HG02759 (cell line): ENCODE measurements at regions not wholly inside any gene's neighbourhood (a gene's known extent, or its start where the extent isn't known, plus 50 kb on each side); places are given as distances from the start of the nearest gene placed in this dataset.

ENCODE experiments used
- ATAC-seq: cut with Tn5 transposase; IDR thresholded peaks from one replicate; pipeline ENCODE4 v1.9.1; 2021; ENCODE audit warnings: mild to moderate bottlenecking, moderate library complexity; ENCODE audit not compliant: unreplicated experiment

DNA sequence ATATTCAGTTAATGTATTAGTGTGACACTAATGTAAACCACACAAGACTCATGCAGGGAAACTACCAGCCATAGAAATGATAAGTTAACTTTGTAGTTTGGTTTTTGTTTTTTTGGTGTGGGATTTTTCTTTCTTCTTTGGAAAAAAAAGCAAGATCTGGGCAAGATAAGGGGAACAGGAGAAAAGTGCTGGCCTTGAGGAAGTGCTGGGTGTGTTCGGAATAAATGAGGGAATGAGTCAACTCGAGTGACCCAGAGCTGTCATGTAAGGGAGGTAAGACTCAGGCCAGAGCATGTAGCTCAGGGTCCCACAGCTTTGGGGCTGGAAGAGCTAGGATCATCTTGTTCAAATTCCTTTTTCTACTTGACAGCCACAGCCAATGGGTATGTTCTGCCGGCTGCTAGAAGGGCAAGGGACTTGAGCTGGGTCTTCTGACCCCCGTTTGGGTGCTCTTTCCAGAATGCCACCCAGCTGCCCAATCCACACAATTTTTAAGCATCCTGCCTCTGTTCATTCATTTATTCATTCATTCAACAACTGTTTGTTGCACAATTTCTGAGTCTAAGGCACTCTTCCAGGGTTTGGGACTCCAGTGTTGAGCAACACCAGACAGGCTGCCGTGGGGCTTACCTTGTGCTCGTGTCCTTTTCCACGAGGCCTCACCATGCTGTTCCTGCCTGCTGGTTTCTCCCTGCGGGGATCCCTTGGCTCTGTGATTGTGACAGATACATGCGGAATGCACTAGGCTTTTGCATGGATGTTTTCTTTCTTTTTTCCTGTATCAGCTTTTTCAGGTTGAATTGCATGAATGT, 54.5 kb downstream of the CLDN34 start:
- no peak for ATAC-seq

DNA sequence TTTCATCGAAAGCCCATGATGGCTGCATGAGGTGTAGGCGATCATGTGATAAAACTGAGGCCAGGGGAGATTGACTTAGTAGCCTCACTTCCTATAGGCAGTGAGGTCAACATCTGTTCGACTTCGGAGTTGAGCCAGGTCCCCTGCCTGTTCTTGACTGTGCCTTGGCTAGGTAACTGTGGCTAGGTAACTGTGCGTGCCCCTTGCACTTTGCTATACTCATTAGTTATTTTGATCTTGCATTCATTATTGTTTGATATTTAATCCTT, 55.0 kb downstream of the CLDN34 start:
- ATAC-seq, result no peak

DNA sequence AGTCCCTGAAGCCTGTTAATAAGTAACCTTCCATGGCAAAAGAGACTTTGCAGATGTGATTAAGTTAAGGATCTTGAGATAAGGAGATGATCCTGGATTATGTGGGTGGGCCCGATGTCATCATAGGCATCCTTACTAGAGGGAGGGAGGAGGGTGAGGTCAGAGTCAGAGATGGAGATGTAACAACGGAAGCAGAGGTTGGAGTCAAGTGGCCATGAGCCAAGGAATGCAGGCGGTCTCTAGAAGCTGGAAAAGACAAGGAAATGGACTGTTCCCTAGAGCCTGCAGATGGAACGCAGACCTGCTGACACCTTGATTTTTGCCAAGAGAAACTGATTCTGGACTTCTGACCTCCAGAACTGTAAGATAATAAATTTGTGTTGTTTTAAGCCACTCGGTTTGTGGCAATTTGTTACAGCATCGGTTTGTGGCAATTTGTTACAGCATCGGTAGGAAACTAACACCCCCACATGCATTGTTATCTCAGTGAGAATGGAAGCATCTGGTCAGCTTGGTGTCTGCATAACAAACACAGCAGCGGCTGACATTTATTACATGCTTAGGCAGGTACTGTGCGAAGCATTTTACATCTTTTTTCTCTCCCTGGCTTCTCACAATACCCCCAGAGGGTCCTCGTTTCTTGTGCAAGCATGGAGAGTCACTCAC, 55.6 kb downstream of the CLDN34 start:
- no peak for ATAC-seq

DNA sequence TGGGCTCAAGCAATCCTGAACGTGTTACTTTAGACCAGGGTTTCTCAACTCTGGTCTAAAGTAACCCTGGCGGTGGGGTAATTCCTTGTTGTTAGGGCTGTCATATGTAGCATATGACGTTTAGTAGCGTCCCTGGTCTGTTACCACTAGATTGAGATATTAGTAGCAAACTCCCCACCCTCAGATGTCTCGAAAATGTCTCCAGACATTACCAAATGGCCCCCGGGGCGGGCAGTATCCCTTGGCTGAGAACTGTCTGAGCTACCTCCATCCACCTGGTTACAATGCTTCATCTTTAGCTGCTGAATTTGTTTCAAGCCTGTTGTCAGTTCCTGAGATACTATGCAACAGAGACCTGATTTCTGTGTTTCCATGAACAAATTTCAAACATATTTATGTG, 56.7 kb downstream of the CLDN34 start:
- no peak for ATAC-seq

- no peak for ATAC-seq
These were observed 58.8 kb downstream of the CLDN34 start for GRCh38 chrX:10025742-10026493.

- ATAC-seq, result no peak
These were observed 61.3 kb downstream of the CLDN34 start for GRCh38 chrX:10028283-10029104.

DNA sequence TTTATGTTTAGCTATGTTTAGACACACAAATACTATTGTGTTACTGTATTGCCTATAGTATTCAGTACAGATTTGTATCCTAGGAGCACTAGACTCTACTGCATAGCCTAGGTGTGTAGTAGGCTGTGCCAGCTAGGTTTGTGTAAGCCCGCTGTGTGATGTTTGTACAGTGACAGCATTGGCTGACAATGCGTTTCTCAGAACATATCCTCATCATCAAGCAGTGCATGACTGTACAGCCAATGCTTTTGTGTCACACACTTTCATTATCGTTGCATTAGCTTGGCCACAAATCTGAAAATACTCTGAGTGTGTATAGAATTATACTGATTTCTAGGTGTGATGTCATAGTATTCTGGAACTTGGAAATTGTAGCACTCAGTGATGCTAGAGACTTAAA, 63.4 kb downstream of the CLDN34 start:
- ATAC-seq, result no peak

DNA sequence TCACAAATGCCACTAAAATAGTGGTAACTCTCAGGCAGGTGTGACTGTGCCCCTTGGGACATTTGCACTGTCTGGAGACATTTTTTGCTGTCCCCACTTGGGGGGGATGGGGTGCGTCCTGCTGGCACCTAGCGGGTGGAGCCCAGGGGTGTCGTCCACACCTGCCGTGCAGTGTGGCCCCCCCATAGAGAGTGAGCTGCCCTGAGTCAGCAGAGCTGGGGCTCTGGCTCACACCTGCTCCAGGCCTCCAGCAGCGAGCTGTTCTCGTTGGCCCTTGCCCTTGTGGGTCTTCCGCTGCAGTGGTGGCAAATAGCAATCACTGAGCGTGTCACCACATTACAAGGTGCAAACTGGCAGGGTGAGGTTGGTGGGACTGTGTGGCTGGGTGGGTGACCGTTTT, 64.6 kb downstream of the CLDN34 start:
- no peak for ATAC-seq

- ATAC-seq, result no peak
These were observed 65.0 kb downstream of the CLDN34 start for GRCh38 chrX:10032147-10032546.

DNA sequence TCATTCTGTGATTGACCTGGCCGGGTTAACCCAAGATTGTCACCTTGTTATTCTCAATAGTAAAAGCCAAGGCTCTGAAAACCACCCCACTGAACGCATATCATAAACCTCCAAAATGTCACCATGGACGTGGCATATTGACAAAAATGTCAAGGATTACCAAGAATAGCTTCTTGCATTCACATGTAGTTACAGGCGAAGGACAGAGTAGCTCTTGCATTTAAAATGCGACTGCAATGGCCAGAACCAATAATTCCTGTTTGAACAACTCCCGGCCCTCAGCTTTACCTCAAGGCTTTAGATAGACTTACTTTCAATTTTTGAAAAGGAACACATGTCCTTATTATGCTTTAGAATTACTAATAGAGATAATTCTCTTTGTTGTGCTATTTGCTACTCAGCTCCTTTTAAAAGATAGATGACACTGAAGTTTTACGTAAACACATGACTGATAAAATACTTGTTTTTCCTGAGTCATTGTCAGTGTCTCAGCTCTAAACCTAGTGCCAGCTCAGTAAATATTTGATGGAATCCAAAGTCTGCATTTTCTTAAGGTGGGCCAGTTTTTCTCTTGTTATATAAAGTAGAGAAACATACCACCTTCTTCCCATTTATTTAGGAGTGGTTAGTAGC, 66.3 kb downstream of the CLDN34 start:
- no peak for ATAC-seq

DNA sequence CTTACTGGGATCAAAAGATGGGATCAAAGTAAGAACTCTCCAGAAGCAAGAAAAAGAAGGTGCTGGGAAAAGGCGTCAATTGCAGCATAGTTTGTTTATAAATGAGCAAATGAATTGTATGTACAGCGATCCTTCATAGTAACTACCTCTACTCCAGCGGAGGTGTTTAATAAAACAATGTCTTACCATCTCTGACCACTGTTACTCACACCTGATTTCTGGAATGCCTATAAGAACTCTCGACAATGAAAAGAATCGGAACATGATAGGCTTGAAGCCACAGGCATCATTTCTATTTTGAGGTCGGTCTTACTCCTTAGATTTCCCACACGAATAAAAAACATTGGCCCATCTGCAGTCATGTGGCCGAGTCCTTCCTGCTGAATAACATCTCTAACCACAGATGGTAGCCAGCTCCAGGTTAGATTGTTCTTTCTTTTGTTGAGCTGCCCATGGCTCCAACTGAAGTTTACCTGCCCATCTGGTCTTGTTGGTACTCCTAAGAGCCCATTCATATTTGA, 67.6 kb downstream of the CLDN34 start:
- ATAC-seq, result no peak

DNA sequence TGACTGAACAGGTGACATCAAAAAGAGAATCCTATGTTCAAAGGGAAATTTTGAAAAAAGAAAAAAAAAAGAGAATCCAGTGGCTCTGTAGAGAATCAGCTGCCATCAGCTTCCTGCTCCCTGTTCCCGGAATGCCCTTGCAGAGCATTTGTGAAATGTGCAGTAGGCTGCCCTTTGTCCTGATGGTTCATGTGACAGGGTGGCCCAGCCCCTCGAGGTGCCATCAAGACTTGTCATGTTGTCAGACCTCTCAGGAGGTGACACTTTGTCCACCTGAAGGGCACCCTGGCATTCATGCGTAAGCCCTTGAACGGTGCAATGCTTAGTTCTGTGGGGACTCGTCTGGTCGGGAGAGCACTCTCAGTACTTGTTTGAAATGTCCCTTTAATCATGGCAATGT, 71.4 kb downstream of the CLDN34 start:
- ATAC-seq, result no peak

- ATAC-seq, result no peak
These were observed 72.9 kb downstream of the CLDN34 start for GRCh38 chrX:10039821-10040793.

DNA sequence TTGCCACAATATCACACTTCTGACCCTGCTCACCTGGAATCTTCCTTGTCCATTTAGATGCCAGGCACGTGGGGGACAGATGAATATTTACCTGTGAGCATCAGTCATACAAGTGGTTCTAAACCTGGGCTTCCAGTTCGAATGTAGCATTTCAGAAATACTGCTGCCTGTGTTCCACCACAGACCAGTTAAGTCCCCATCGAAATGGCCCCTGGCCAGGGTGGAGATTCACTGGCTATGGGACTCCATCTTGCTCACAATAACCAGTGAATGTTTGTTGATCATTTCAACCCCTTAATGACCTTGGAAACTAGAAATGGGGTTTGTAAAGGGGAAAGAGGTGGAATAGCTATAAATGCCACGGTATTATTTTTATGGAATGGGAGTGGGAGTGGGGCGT, 73.8 kb downstream of the CLDN34 start:
- ATAC-seq, result no peak

- no peak for ATAC-seq
These were observed 74.2 kb downstream of the CLDN34 start for GRCh38 chrX:10041383-10041782.

- ATAC-seq, result no peak
These were observed 74.9 kb downstream of the CLDN34 start for GRCh38 chrX:10042055-10042454.

DNA sequence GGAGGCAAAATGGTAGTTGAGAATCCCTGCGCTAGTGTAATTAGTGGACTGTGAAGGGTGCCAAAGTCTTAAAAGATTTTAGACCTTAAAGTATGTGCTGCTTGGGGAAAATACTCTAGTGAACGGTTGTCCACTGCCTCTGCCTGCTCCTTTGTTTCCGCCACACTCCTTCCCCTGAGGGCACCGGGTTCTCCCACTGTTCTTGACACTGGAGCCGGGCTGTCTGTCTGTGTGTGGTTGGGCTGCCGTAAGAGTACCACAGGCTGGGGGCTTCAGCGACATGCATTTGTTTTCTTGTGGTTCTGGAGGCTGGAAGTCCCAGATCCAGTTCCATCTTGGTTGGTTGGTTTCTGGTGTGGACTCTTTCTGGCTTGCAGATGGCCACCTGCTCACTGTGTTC, 76.2 kb downstream of the CLDN34 start:
- no peak for ATAC-seq

DNA sequence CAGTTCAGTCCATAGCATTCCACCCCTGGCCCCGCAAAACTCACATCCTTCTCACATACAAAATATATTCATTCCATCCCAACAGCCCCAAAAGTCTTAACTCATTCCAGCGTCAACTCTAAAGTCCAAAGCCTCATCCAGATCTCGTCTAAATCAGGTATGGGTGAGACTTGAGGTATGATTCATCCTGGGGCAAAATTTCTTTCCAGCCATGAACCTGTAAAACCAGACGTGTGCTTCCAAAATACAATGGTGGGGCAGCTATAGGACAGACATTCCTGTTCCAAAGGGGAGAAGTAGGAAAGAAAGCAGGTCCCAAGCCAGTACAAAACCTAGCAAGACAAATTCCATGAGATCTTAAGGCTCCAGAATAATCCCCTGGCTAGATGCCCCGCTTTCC, 76.9 kb downstream of the CLDN34 start:
- no peak for ATAC-seq

- no peak for ATAC-seq
These were observed 78.3 kb downstream of the CLDN34 start for GRCh38 chrX:10045327-10046000.
